RWPE2 (cell line): ENCODE measurements at regions not wholly inside any gene's neighbourhood (a gene's known extent, or its start where the extent isn't known, plus 50 kb on each side); places are given as distances from the start of the nearest gene placed in this dataset.

Source experiments
- ATAC-seq: fragments of 200-7000 bp; cut with Tn5 transposase; 3 replicates; pipeline ENCODE4 v1.9.1; 2021; ENCODE audit warnings: low read depth
- DNase-seq: peaks from one replicate; pipeline ENCODE4 v3.0.0-alpha.2; 2020; ENCODE audit warnings: low spot score
- H3K27ac ChIP-seq: fragments of 450-650 bp; 2 replicates; pipeline ENCODE4 v1.5.1; 2017; ENCODE audit warnings: mild to moderate bottlenecking; ENCODE audit not compliant: poor library complexity, severe bottlenecking
- H3K27me3 ChIP-seq: fragments of 250-450 bp; sonication (Bioruptor Pico); 2 replicates; pipeline ENCODE4 v1.5.1; 2021; ENCODE audit warnings: mild to moderate bottlenecking, moderate library complexity; ENCODE audit not compliant: insufficient read depth, poor library complexity, severe bottlenecking
- H3K36me3 ChIP-seq: fragments of 250-450 bp; sonication (Bioruptor Pico); 2 replicates; pipeline ENCODE4 v1.5.1; 2020; ENCODE audit warnings: low read depth, mild to moderate bottlenecking, moderate library complexity
- H3K4me1 ChIP-seq: fragments of 250-450 bp; sonication (Bioruptor Pico); 2 replicates; pipeline ENCODE4 v1.5.1; 2021; ENCODE audit warnings: mild to moderate bottlenecking, moderate library complexity; ENCODE audit not compliant: insufficient read depth, poor library complexity, severe bottlenecking
- H3K4me3 ChIP-seq: fragments of 250-450 bp; sonication (Bioruptor Pico); 2 replicates; pipeline ENCODE4 v1.5.1; 2021; ENCODE audit warnings: mild to moderate bottlenecking, moderate library complexity; ENCODE audit not compliant: severe bottlenecking
- H3K9me3 ChIP-seq: fragments of 250-450 bp; sonication (Bioruptor Pico); 2 replicates; pipeline ENCODE4 v1.5.1; 2021; ENCODE audit warnings: mild to moderate bottlenecking, moderate library complexity; ENCODE audit not compliant: severe bottlenecking
- CTCF ChIP-seq: fragments of 450-650 bp; IDR thresholded peaks from one replicate; pipeline ENCODE4 v1.5.1; 2017; ENCODE audit warnings: mild to moderate bottlenecking, moderate library complexity; ENCODE audit not compliant: poor library complexity, severe bottlenecking

GRCh38 chr14:62158779-62159178, 396.6 kb downstream of the SNAPC1 start:
- no peak overlapping the region for H3K4me3 ChIP-seq
- H3K9me3 ChIP-seq = no peaks in the 10 kb centered on the region
- no peaks in the 10 kb centered on the region for H3K36me3 ChIP-seq
- no peaks in the 10 kb centered on the region for H3K4me1 ChIP-seq
- peaks cover 15% of the 10 kb centered on the region for H3K27me3 ChIP-seq
- DNase-seq (no peak), ATAC-seq (no peak)
- H3K27ac ChIP-seq = no peak overlapping the region
- TF ChIP-seq CTCF = no peak

GRCh38 chr14:62159314-62159713, 397.1 kb downstream of the SNAPC1 start:
- no peak for DNase-seq
- no peak overlapping the region for H3K4me3 ChIP-seq
- H3K36me3 ChIP-seq = no peaks in the 10 kb centered on the region
- no peaks in the 10 kb centered on the region for H3K4me1 ChIP-seq
- no peak overlapping the region for H3K27ac ChIP-seq
- ATAC-seq = no peak
- no peak for TF ChIP-seq CTCF
- H3K27me3 ChIP-seq = peaks cover 15% of the 10 kb centered on the region
- H3K9me3 ChIP-seq = no peaks in the 10 kb centered on the region

- no peak for DNase-seq
- no peak overlapping the region for H3K27ac ChIP-seq
- no peaks in the 10 kb centered on the region for H3K9me3 ChIP-seq
- H3K4me1 ChIP-seq = no peaks in the 10 kb centered on the region
- peak; percentile 76 for ATAC-seq
- peaks cover 10% of the 10 kb centered on the region for H3K27me3 ChIP-seq
- TF ChIP-seq CTCF = peak; percentile 94
- H3K4me3 ChIP-seq = no peak overlapping the region
- H3K36me3 ChIP-seq = no peaks in the 10 kb centered on the region
These were observed 400.9 kb downstream of the SNAPC1 start for GRCh38 chr14:62162998-62163589.

GRCh38 chr14:62168564-62169155, 406.4 kb downstream of the SNAPC1 start:
- Histone ChIP-seq H3K27ac (no peak overlapping the region), H3K36me3 (no peaks in the 10 kb centered on the region), H3K4me3 (no peak overlapping the region), H3K27me3 (no peaks in the 10 kb centered on the region), H3K9me3 (peaks cover 3% of the 10 kb centered on the region), H3K4me1 (no peaks in the 10 kb centered on the region)
- DNase-seq = no peak
- peak; percentile 40 for TF ChIP-seq CTCF
- ATAC-seq = no peak

- ATAC-seq (peak; percentile 85), DNase-seq (peak; percentile 66)
- no peaks in the 10 kb centered on the region for H3K4me1 ChIP-seq
- H3K9me3 ChIP-seq = no peaks in the 10 kb centered on the region
- H3K27me3 ChIP-seq = no peaks in the 10 kb centered on the region
- H3K27ac ChIP-seq = no peak overlapping the region
- peak; percentile 88 for TF ChIP-seq CTCF
- no peak overlapping the region for H3K4me3 ChIP-seq
- no peaks in the 10 kb centered on the region for H3K36me3 ChIP-seq
These were observed 417.3 kb downstream of the SNAPC1 start for GRCh38 chr14:62179367-62180018.
